ENCODE measurements at regions not wholly inside any gene's neighbourhood (a gene's known extent, or its start where the extent isn't known, plus 50 kb on each side); places are given as distances from the start of the nearest gene placed in this dataset.

DNA sequence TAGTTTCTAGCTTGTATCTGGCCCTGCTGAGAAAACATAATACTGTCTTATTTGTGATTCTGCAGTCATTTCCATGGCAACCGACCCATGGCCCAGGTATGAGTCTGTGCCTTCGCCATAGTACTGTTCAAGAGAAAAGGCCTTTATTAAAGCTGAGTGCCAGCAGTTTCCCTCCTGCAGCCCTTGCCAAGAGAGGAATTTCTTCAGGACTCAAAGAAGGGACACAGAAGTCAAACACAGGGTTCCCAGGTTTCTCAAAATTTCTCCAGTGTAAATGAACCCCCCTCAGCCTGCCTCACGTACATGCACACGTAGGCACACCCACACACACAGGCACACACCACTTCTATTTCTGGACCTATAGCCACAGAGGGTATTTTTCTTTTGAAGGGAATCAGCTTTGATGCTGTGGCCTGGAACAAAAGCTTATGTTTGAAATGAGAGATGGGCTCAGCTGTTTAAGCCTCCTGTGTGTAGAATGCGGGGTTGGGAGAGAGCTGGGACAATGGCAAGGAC is 269.2 kb downstream of the PDCD6IP start:
- H3K27ac ChIP-seq (ENCODE audit: insufficient read depth in 1 of 2, low read depth in 1 of 2, low read length in 2 of 2, poor library complexity in 1 of 2, severe bottlenecking in 2 of 2): no peak overlapping the region
- DNase-seq: no peak
- 100% methylated on average over 3 of the region's 5 CpGs for WGBS (ENCODE audit: insufficient coverage)
- no peaks in the 10 kb centered on the region for H3K36me3 ChIP-seq (ENCODE audit: control insufficient read depth in 4 of 4, insufficient read depth in 4 of 4, low read length in 3 of 4)
- peaks cover 0 to 3% (median 0%) of the 10 kb centered on the region in 5 experiments for H3K9me3 ChIP-seq (ENCODE audit: control extremely low read depth in 1 of 5, control insufficient read depth in 4 of 5, insufficient read depth in 2 of 5, low read depth in 1 of 5, low read length in 4 of 5)
- ChIA-PET POLR2A (no interaction called here), CTCF (no interaction called here)
- H3K27me3 ChIP-seq (replicated peaks in 2 of 5; ENCODE audit: control insufficient read depth in 4 of 5, insufficient read depth in 5 of 5, low read length in 4 of 5): no peaks in the 10 kb centered on the region
- H3K4me1 ChIP-seq (ENCODE audit: control extremely low read depth in 1 of 4, control insufficient read depth in 4 of 4, insufficient read depth in 4 of 4, low read length in 3 of 4): peaks cover 0 to 8% (median 4%) of the 10 kb centered on the region in 4 experiments
- H3K4me3 ChIP-seq (ENCODE audit: control insufficient read depth in 1 of 7, extremely low read depth in 1 of 7, insufficient read depth in 4 of 7, low read depth in 2 of 7, low read length in 6 of 7): no peak overlapping the region

DNA sequence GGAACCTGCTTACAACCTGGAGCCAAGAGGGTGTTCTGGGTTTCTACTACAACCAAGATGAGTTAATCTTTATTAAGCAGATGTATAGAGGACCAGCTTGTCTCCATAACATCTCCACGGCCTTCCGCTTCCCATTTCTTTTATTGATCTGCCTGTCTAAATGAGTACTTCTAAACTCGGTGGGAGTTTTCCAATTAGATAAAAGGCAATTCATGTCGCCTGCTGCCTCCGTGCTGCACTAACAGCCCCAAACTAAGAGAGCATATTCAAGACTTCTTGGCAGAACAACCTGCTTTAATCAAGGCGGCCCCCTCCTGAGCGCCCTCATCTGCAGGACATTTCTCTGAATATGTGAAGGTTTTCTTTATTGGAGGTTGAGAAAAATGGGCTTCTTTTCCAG is 270.1 kb downstream of the PDCD6IP start:
- no peak for DNase-seq
- Histone ChIP-seq H3K27me3 (replicated peaks in 2 of 5; ENCODE audit: control insufficient read depth in 4 of 5, insufficient read depth in 5 of 5, low read length in 4 of 5) (no peaks in the 10 kb centered on the region), H3K9me3 (ENCODE audit: control extremely low read depth in 1 of 5, control insufficient read depth in 4 of 5, insufficient read depth in 2 of 5, low read depth in 1 of 5, low read length in 4 of 5) (no peaks in the 10 kb centered on the region), H3K4me1 (ENCODE audit: control extremely low read depth in 1 of 4, control insufficient read depth in 4 of 4, insufficient read depth in 4 of 4, low read length in 3 of 4) (peaks cover 0 to 16% (median 6%) of the 10 kb centered on the region in 4 experiments), H3K4me3 (ENCODE audit: control insufficient read depth in 1 of 7, extremely low read depth in 1 of 7, insufficient read depth in 4 of 7, low read depth in 2 of 7, low read length in 6 of 7) (no peak overlapping the region), H3K27ac (ENCODE audit: insufficient read depth in 1 of 2, low read depth in 1 of 2, low read length in 2 of 2, poor library complexity in 1 of 2, severe bottlenecking in 2 of 2) (no peak overlapping the region), H3K36me3 (ENCODE audit: control insufficient read depth in 4 of 4, insufficient read depth in 4 of 4, low read length in 3 of 4) (no peaks in the 10 kb centered on the region)
- ChIA-PET CTCF (no interaction called here), POLR2A (no interaction called here)
- WGBS (ENCODE audit: insufficient coverage): 98% methylated on average over 6 of the region's 7 CpGs

DNA sequence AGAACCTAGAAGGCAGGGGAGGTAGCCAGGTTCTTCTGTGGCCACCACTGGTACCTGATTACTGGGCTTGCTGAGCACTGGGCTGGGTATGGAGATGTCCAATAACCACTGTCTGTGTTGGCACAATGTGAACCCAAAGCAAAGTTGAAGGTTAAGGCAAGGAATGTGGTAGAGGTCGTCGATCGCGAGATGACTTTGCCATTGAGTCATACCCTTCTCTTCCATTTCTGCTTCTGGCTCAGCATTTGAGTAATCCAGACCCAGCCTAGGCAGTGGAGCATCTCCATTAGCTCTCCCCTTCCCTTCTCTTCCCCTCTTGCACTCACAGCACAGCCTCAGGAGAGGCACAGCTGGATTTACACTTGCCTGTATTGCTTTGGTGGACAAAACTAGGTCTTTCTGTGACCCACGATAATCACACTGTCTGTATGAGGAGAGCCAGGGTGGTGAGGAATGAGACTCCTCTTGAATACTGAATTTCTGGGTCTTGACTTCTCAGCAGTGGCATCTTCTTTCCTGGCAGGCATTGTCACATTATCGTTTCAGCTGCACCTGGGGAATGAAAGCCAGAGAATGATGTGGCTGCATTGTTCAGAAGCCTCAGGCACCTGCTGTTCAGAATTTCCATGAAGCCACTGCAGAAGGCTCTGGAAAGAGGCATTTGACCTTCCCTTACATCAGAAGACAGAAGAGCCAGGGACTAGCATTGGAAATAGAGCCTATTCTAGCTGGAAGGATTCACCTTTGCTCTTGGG is 272.6 kb downstream of the PDCD6IP start:
- CTCF ChIA-PET: interaction anchor here (0.6 to 1.0 kb wide), 2 partner anchors 14 to 16 kb away, joined by 3 to 5 read pairs; no protein-coding TSS in a partner anchor
- no peak overlapping the region for H3K27ac ChIP-seq (ENCODE audit: insufficient read depth in 1 of 2, low read depth in 1 of 2, low read length in 2 of 2, poor library complexity in 1 of 2, severe bottlenecking in 2 of 2)
- H3K4me3 ChIP-seq (ENCODE audit: control insufficient read depth in 1 of 7, extremely low read depth in 1 of 7, insufficient read depth in 4 of 7, low read depth in 2 of 7, low read length in 6 of 7): no peak overlapping the region
- no peak for DNase-seq
- no peaks in the 10 kb centered on the region for H3K27me3 ChIP-seq (replicated peaks in 2 of 5; ENCODE audit: control insufficient read depth in 4 of 5, insufficient read depth in 5 of 5, low read length in 4 of 5)
- H3K9me3 ChIP-seq (ENCODE audit: control extremely low read depth in 1 of 5, control insufficient read depth in 4 of 5, insufficient read depth in 2 of 5, low read depth in 1 of 5, low read length in 4 of 5): no peaks in the 10 kb centered on the region
- H3K36me3 ChIP-seq (ENCODE audit: control insufficient read depth in 4 of 4, insufficient read depth in 4 of 4, low read length in 3 of 4): no peaks in the 10 kb centered on the region
- 93% methylated on average over 6 of the region's 6 CpGs for WGBS (ENCODE audit: insufficient coverage)
- POLR2A ChIA-PET: no interaction called here
- H3K4me1 ChIP-seq (ENCODE audit: control extremely low read depth in 1 of 4, control insufficient read depth in 4 of 4, insufficient read depth in 4 of 4, low read length in 3 of 4): peaks cover 0 to 21% (median 8%) of the 10 kb centered on the region in 4 experiments

DNA sequence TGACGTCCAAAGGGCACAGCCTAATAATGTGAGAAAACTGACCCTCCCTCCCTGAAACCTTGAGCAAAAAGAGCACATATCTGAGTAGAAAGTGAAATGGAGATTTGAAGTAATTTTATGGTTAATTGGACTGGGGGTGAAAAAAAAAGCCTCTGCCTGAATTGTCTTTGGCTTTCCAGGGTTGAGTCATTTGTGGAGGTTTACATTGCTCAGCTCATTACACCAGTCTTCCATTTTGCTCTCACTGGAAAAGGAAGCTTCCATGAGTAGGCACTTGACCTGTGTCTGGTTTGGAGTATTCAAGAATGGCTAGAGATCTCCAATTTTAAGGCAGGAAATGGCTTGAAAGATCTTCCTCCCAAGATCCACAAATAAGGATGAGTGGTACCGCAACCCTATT is 273.9 kb downstream of the PDCD6IP start:
- Histone ChIP-seq H3K9me3 (ENCODE audit: control extremely low read depth in 1 of 5, control insufficient read depth in 4 of 5, insufficient read depth in 2 of 5, low read depth in 1 of 5, low read length in 4 of 5) (no peaks in the 10 kb centered on the region), H3K4me1 (ENCODE audit: control extremely low read depth in 1 of 4, control insufficient read depth in 4 of 4, insufficient read depth in 4 of 4, low read length in 3 of 4) (peaks cover 0 to 21% (median 8%) of the 10 kb centered on the region in 4 experiments), H3K4me3 (ENCODE audit: control insufficient read depth in 1 of 7, extremely low read depth in 1 of 7, insufficient read depth in 4 of 7, low read depth in 2 of 7, low read length in 6 of 7) (no peak overlapping the region), H3K27ac (ENCODE audit: insufficient read depth in 1 of 2, low read depth in 1 of 2, low read length in 2 of 2, poor library complexity in 1 of 2, severe bottlenecking in 2 of 2) (no peak overlapping the region), H3K27me3 (replicated peaks in 2 of 5; ENCODE audit: control insufficient read depth in 4 of 5, insufficient read depth in 5 of 5, low read length in 4 of 5) (no peaks in the 10 kb centered on the region), H3K36me3 (ENCODE audit: control insufficient read depth in 4 of 4, insufficient read depth in 4 of 4, low read length in 3 of 4) (no peaks in the 10 kb centered on the region)
- 100% methylated on average over 1 of the region's 2 CpGs for WGBS (ENCODE audit: insufficient coverage)
- ChIA-PET POLR2A (no interaction called here), CTCF (interaction anchor here (1.0 kb wide), 1 partner anchor 12 kb away, joined by 5 read pairs; no protein-coding TSS in a partner anchor)
- DNase-seq: no peak

DNA sequence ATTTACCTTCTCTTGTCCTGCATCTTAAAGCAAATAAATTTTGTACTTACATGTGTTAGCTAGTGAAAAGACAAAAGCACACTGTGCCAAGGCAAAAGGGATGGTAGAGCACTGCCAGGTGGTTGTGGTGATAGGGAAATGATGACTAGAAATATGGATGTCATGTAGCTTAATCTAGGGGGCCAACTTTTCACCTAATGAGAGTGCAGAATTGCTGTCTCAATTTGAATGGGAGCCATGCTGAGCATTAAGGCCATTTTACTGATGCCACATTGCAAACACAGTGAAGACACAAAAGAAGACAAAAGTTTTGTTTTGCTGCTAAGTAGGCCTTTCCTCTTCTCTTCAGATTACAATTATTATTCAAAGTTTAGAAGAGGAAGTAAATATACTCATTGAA is 274.7 kb downstream of the PDCD6IP start:
- ChIA-PET POLR2A (interaction anchor here (0.6 kb wide), 2 partner anchors 142 to 222 kb away, joined by 3 to 4 read pairs; no protein-coding TSS in a partner anchor), CTCF (interaction anchor here (1.0 kb wide), 1 partner anchor 52 kb away, joined by 3 read pairs; no protein-coding TSS in a partner anchor)
- H3K9me3 ChIP-seq (ENCODE audit: control extremely low read depth in 1 of 5, control insufficient read depth in 4 of 5, insufficient read depth in 2 of 5, low read depth in 1 of 5, low read length in 4 of 5): no peaks in the 10 kb centered on the region
- no peak overlapping the region for H3K27ac ChIP-seq (ENCODE audit: insufficient read depth in 1 of 2, low read depth in 1 of 2, low read length in 2 of 2, poor library complexity in 1 of 2, severe bottlenecking in 2 of 2)
- DNase-seq: peak; percentile 10 to 70 (median 53)
- H3K27me3 ChIP-seq (replicated peaks in 2 of 5; ENCODE audit: control insufficient read depth in 4 of 5, insufficient read depth in 5 of 5, low read length in 4 of 5): no peaks in the 10 kb centered on the region
- H3K4me3 ChIP-seq (ENCODE audit: control insufficient read depth in 1 of 7, extremely low read depth in 1 of 7, insufficient read depth in 4 of 7, low read depth in 2 of 7, low read length in 6 of 7): no peak overlapping the region
- H3K4me1 ChIP-seq (ENCODE audit: control extremely low read depth in 1 of 4, control insufficient read depth in 4 of 4, insufficient read depth in 4 of 4, low read length in 3 of 4): peaks cover 0 to 21% (median 8%) of the 10 kb centered on the region in 4 experiments
- H3K36me3 ChIP-seq (ENCODE audit: control insufficient read depth in 4 of 4, insufficient read depth in 4 of 4, low read length in 3 of 4): no peaks in the 10 kb centered on the region

DNA sequence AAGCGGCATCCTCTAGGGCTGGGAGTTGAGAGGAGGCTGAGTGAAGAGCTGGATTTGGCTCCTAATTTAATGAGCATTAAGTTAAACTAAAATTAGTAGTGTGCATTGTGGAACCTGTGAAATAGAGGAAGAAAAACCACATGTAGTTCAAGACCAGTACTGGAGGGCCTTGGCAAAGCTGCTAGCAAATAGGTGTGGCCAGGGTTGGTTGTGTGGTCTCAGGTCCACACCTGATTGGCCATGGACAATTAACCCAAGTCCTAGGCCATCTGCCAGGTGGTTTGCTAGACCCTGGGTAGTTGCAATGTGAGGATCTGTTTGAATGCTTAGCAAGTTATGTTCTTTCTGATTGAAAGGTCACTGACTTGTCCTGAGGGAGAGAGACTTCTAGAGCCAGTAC is 275.5 kb downstream of the PDCD6IP start:
- 100% methylated on average over 1 of the region's 1 CpG for WGBS (ENCODE audit: insufficient coverage)
- ChIA-PET CTCF (interaction anchor here (1.0 kb wide), 1 partner anchor 53 kb away, joined by 3 read pairs; no protein-coding TSS in a partner anchor), POLR2A (interaction anchor here (0.6 kb wide), 1 partner anchor 221 kb away, joined by 4 read pairs; no protein-coding TSS in a partner anchor)
- Histone ChIP-seq H3K4me1 (ENCODE audit: control extremely low read depth in 1 of 4, control insufficient read depth in 4 of 4, insufficient read depth in 4 of 4, low read length in 3 of 4) (peaks cover 0 to 26% (median 9%) of the 10 kb centered on the region in 4 experiments), H3K36me3 (ENCODE audit: control insufficient read depth in 4 of 4, insufficient read depth in 4 of 4, low read length in 3 of 4) (no peaks in the 10 kb centered on the region), H3K27ac (ENCODE audit: insufficient read depth in 1 of 2, low read depth in 1 of 2, low read length in 2 of 2, poor library complexity in 1 of 2, severe bottlenecking in 2 of 2) (no peak overlapping the region), H3K9me3 (ENCODE audit: control extremely low read depth in 1 of 5, control insufficient read depth in 4 of 5, insufficient read depth in 2 of 5, low read depth in 1 of 5, low read length in 4 of 5) (no peaks in the 10 kb centered on the region), H3K4me3 (ENCODE audit: control insufficient read depth in 1 of 7, extremely low read depth in 1 of 7, insufficient read depth in 4 of 7, low read depth in 2 of 7, low read length in 6 of 7) (no peak overlapping the region), H3K27me3 (replicated peaks in 2 of 5; ENCODE audit: control insufficient read depth in 4 of 5, insufficient read depth in 5 of 5, low read length in 4 of 5) (no peaks in the 10 kb centered on the region)
- peak in 2 of 3 donors; percentile 17 to 32 for DNase-seq

DNA sequence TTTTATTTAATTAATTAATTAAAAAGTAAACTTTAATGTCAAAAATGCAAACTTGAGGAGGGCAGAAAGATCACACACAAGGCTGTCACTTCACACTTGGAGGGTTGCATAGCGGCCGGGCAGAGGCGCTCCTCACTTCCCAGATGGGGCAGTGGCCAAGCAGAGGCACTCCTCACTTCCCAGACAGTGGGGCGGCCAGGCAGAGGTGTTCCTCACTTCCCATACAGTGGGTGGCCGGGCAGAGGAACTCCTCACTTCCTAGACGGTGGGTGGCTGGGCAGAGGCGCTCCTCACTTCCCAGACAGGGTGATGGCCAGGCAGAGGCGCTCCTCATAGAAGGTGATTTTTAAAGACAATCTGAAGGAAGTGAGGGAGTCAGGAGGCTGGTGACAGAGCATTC is 277.5 kb downstream of the PDCD6IP start:
- Histone ChIP-seq H3K27me3 (replicated peaks in 2 of 5; ENCODE audit: control insufficient read depth in 4 of 5, insufficient read depth in 5 of 5, low read length in 4 of 5) (no peaks in the 10 kb centered on the region), H3K4me1 (ENCODE audit: control extremely low read depth in 1 of 4, control insufficient read depth in 4 of 4, insufficient read depth in 4 of 4, low read length in 3 of 4) (peaks cover 0 to 29% (median 10%) of the 10 kb centered on the region in 4 experiments), H3K9me3 (ENCODE audit: control extremely low read depth in 1 of 5, control insufficient read depth in 4 of 5, insufficient read depth in 2 of 5, low read depth in 1 of 5, low read length in 4 of 5) (no peaks in the 10 kb centered on the region), H3K36me3 (ENCODE audit: control insufficient read depth in 4 of 4, insufficient read depth in 4 of 4, low read length in 3 of 4) (no peaks in the 10 kb centered on the region), H3K4me3 (ENCODE audit: control insufficient read depth in 1 of 7, extremely low read depth in 1 of 7, insufficient read depth in 4 of 7, low read depth in 2 of 7, low read length in 6 of 7) (no peak overlapping the region), H3K27ac (ENCODE audit: insufficient read depth in 1 of 2, low read depth in 1 of 2, low read length in 2 of 2, poor library complexity in 1 of 2, severe bottlenecking in 2 of 2) (no peak overlapping the region)
- no peak for DNase-seq
- CTCF ChIA-PET: no interaction called here
- POLR2A ChIA-PET: no interaction called here
- WGBS (ENCODE audit: insufficient coverage): 95% methylated on average over 8 of the region's 8 CpGs
